RWPE2 (cell line): ENCODE measurements at regions not wholly inside any gene's neighbourhood (a gene's known extent, or its start where the extent isn't known, plus 50 kb on each side); places are given as distances from the start of the nearest gene placed in this dataset.

Source experiments
- ATAC-seq: fragments of 200-7000 bp; cut with Tn5 transposase; 3 replicates; pipeline ENCODE4 v1.9.1; 2021; ENCODE audit warnings: low read depth
- DNase-seq: peaks from one replicate; pipeline ENCODE4 v3.0.0-alpha.2; 2020; ENCODE audit warnings: low spot score
- H3K27ac ChIP-seq: fragments of 450-650 bp; 2 replicates; pipeline ENCODE4 v1.5.1; 2017; ENCODE audit warnings: mild to moderate bottlenecking; ENCODE audit not compliant: poor library complexity, severe bottlenecking
- H3K27me3 ChIP-seq: fragments of 250-450 bp; sonication (Bioruptor Pico); 2 replicates; pipeline ENCODE4 v1.5.1; 2021; ENCODE audit warnings: mild to moderate bottlenecking, moderate library complexity; ENCODE audit not compliant: insufficient read depth, poor library complexity, severe bottlenecking
- H3K36me3 ChIP-seq: fragments of 250-450 bp; sonication (Bioruptor Pico); 2 replicates; pipeline ENCODE4 v1.5.1; 2020; ENCODE audit warnings: low read depth, mild to moderate bottlenecking, moderate library complexity
- H3K4me1 ChIP-seq: fragments of 250-450 bp; sonication (Bioruptor Pico); 2 replicates; pipeline ENCODE4 v1.5.1; 2021; ENCODE audit warnings: mild to moderate bottlenecking, moderate library complexity; ENCODE audit not compliant: insufficient read depth, poor library complexity, severe bottlenecking
- H3K4me3 ChIP-seq: fragments of 250-450 bp; sonication (Bioruptor Pico); 2 replicates; pipeline ENCODE4 v1.5.1; 2021; ENCODE audit warnings: mild to moderate bottlenecking, moderate library complexity; ENCODE audit not compliant: severe bottlenecking
- H3K9me3 ChIP-seq: fragments of 250-450 bp; sonication (Bioruptor Pico); 2 replicates; pipeline ENCODE4 v1.5.1; 2021; ENCODE audit warnings: mild to moderate bottlenecking, moderate library complexity; ENCODE audit not compliant: severe bottlenecking
- CTCF ChIP-seq: fragments of 450-650 bp; IDR thresholded peaks from one replicate; pipeline ENCODE4 v1.5.1; 2017; ENCODE audit warnings: mild to moderate bottlenecking, moderate library complexity; ENCODE audit not compliant: poor library complexity, severe bottlenecking

GRCh38 chr5:162410365-162410764 is 342.8 kb downstream of the GABRG2 start:
- ATAC-seq: no peak

GRCh38 chr5:162429142-162429541 is 361.6 kb downstream of the GABRG2 start:
- Histone ChIP-seq H3K36me3 (no peaks in the 10 kb centered on the region), H3K4me1 (no peaks in the 10 kb centered on the region), H3K4me3 (no peak overlapping the region), H3K27me3 (peaks cover 3% of the 10 kb centered on the region), H3K27ac (no peak overlapping the region), H3K9me3 (peaks cover 5% of the 10 kb centered on the region)
- no peak for TF ChIP-seq CTCF
- no peak for DNase-seq
- no peak for ATAC-seq

More at GRCh38 chr5:162410365-162410764, 342.8 kb downstream of the GABRG2 start:
- no peaks in the 10 kb centered on the region for H3K27me3 ChIP-seq
- no peaks in the 10 kb centered on the region for H3K9me3 ChIP-seq
- no peaks in the 10 kb centered on the region for H3K4me1 ChIP-seq
- H3K36me3 ChIP-seq: no peaks in the 10 kb centered on the region
- H3K4me3 ChIP-seq: no peak overlapping the region
- TF ChIP-seq CTCF: no peak
- no peak overlapping the region for H3K27ac ChIP-seq
- no peak for DNase-seq

GRCh38 chr5:162434281-162434680 is 366.7 kb downstream of the GABRG2 start:
- Histone ChIP-seq H3K4me1 (no peaks in the 10 kb centered on the region), H3K4me3 (no peak overlapping the region), H3K27ac (no peak overlapping the region), H3K27me3 (peaks cover 3% of the 10 kb centered on the region), H3K9me3 (peaks cover 5% of the 10 kb centered on the region), H3K36me3 (no peaks in the 10 kb centered on the region)
- no peak for TF ChIP-seq CTCF
- ATAC-seq (no peak), DNase-seq (no peak)

- no peaks in the 10 kb centered on the region for H3K36me3 ChIP-seq
- DNase-seq (no peak), ATAC-seq (no peak)
- no peaks in the 10 kb centered on the region for H3K4me1 ChIP-seq
- peaks cover 7% of the 10 kb centered on the region for H3K9me3 ChIP-seq
- H3K27me3 ChIP-seq: peaks cover 3% of the 10 kb centered on the region
- no peak overlapping the region for H3K4me3 ChIP-seq
- TF ChIP-seq CTCF: no peak
- H3K27ac ChIP-seq: no peak overlapping the region
Measured at GRCh38 chr5:162436055-162436454, 368.5 kb downstream of the GABRG2 start.

- ATAC-seq (no peak), DNase-seq (no peak)
- no peaks in the 10 kb centered on the region for H3K27me3 ChIP-seq
- no peak overlapping the region for H3K4me3 ChIP-seq
- no peak overlapping the region for H3K27ac ChIP-seq
- TF ChIP-seq CTCF: no peak
- no peaks in the 10 kb centered on the region for H3K36me3 ChIP-seq
- H3K9me3 ChIP-seq: peaks cover 8% of the 10 kb centered on the region
- no peaks in the 10 kb centered on the region for H3K4me1 ChIP-seq
Measured at GRCh38 chr5:162444129-162444762, 376.7 kb downstream of the GABRG2 start.
